MG63 (cell line): ENCODE measurements at regions not wholly inside any gene's neighbourhood (a gene's known extent, or its start where the extent isn't known, plus 50 kb on each side); places are given as distances from the start of the nearest gene placed in this dataset.
"Not testable (repeated sequence)": the region's sequence is repeated elsewhere in the genome, so short reads cannot be mapped to it uniquely, and the experiment has no call there.

Source experiments
- DNase-seq: peaks from one replicate; pipeline ENCODE4 v3.0.0-alpha.2; 2020
- H3K27me3 ChIP-seq: fragments of 250-450 bp; sonication (Bioruptor Pico); 2 replicates; pipeline ENCODE4 v1.5.1; 2020; ENCODE audit warnings: mild to moderate bottlenecking, moderate library complexity
- H3K36me3 ChIP-seq: fragments of 250-450 bp; sonication (Bioruptor Pico); 2 replicates; pipeline ENCODE4 v1.5.1; 2020; ENCODE audit warnings: mild to moderate bottlenecking, moderate library complexity
- H3K4me3 ChIP-seq: fragments of 250-450 bp; sonication (Bioruptor Pico); 2 replicates; pipeline ENCODE4 v1.5.1; 2020; ENCODE audit warnings: mild to moderate bottlenecking, moderate library complexity
- H3K9me3 ChIP-seq: fragments of 250-450 bp; sonication (Bioruptor Pico); 2 replicates; pipeline ENCODE4 v1.5.1; 2020; ENCODE audit warnings: mild to moderate bottlenecking, moderate library complexity

DNA sequence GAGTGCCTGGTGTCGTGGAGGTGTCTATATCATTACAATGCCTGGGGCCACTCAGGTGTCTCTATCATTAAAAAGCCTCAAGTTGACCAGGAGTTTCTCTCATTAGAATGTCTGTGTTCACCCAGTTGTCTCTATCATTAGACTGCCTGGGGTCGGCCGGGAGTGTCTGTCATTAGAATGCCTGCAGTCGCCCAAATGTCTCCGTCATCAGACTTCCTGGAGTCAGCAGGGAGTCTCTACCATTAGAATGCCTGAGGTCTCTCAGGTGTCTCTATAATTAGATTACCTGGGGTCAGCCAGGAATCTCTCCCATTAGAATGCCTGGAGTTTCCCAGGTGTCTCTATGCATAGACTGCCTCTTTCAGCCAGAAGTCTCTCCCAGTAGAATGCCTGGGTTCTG, 1477.6 kb downstream of the UQCRFS1 start:
- H3K36me3 ChIP-seq: peaks cover 5% of the 10 kb centered on the region; the same call in 1 of the 2 replicates
- H3K4me3 ChIP-seq: no peak overlapping the region
- peaks cover 6% of the 10 kb centered on the region for H3K9me3 ChIP-seq
- DNase-seq: no peak
- H3K27me3 ChIP-seq: no peaks in the 10 kb centered on the region

DNA sequence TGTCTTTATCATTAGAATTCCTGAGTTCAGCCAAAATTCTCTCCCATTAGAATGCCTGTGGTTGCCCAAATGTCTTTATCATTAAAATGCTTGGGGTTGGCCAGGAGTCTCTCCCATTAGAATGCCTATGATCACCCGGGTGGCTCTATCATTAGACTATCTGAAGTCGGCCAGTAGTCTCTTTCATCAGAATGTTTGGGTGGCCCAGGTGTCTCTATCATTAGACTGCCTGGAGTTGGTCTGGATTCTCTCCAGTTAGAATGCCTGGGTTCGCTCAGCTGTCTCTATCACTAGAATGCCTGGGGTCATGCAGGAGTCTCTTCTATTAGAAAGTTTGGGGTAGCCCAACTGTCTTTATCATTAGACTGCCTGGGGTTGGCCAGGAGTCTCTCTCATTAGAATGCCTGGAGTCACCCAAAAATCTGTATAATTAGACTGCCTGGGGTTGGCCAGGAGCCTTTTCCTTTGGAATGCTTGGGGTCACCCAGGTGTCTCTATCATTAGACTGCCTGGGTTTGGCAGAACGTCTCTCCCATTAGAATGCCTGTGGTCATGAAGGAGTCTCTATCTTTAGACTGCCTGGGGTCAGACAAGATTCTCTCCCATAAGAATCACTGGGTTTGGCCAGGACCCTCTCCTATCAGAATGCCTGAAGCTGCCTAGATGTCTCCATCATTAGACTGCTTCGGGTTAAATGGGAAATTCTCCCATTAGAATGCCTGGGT, 1478.3 kb downstream of the UQCRFS1 start:
- H3K4me3 ChIP-seq: no peak overlapping the region
- DNase-seq: no peak
- H3K36me3 ChIP-seq: peaks cover 5% of the 10 kb centered on the region; the same call in 1 of the 2 replicates
- no peaks in the 10 kb centered on the region for H3K27me3 ChIP-seq
- peaks cover 6% of the 10 kb centered on the region for H3K9me3 ChIP-seq

- no peak for DNase-seq
- no peak overlapping the region for H3K4me3 ChIP-seq
- H3K36me3 ChIP-seq: peaks cover 5% of the 10 kb centered on the region; the same call in 1 of the 2 replicates
- H3K9me3 ChIP-seq: peaks cover 6% of the 10 kb centered on the region
- H3K27me3 ChIP-seq: no peaks in the 10 kb centered on the region
These were observed 1479.2 kb downstream of the UQCRFS1 start for GRCh38 chr19:27733551-27734266.

GRCh38 chr19:27729332-27729731, 1483.6 kb downstream of the UQCRFS1 start:
- no peak for DNase-seq
- H3K4me3 ChIP-seq: no peak overlapping the region
- H3K9me3 ChIP-seq: peaks cover 16% of the 10 kb centered on the region
- H3K36me3 ChIP-seq: peaks cover 11% of the 10 kb centered on the region; the same call in 1 of the 2 replicates
- H3K27me3 ChIP-seq: no peaks in the 10 kb centered on the region

- peaks cover 11% of the 10 kb centered on the region for H3K9me3 ChIP-seq
- no peak for DNase-seq
- peaks cover 3% of the 10 kb centered on the region; the same call in 1 of the 2 replicates for H3K36me3 ChIP-seq
- no peak overlapping the region for H3K4me3 ChIP-seq
- no peaks in the 10 kb centered on the region for H3K27me3 ChIP-seq
These were observed 1490.3 kb downstream of the UQCRFS1 start for GRCh38 chr19:27722625-27723024.

DNA sequence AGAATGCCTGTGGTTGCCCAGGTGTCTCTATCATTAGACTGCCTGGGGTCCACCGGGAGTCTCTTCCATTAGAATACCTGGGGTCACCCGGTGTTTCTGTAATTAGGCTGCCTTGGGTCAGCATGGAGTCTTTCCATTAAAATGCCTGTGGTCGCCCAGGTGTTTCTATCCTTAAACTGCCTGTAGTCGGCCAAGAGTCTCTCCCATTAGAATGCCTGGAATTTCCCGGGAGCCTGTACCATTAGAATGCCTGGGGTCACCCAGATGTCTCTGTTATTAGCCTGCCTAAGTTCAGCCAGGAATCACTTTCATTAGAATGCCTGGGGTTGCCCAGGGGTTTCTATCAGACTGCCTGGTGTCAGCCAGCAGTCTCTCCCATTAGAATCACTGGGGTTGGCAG, 1492.8 kb downstream of the UQCRFS1 start:
- DNase-seq: no peak
- H3K4me3 ChIP-seq: no peak overlapping the region
- H3K9me3 ChIP-seq: peaks cover 8% of the 10 kb centered on the region
- no peaks in the 10 kb centered on the region for H3K36me3 ChIP-seq
- no peaks in the 10 kb centered on the region for H3K27me3 ChIP-seq

- no peaks in the 10 kb centered on the region for H3K27me3 ChIP-seq
- no peak overlapping the region for H3K4me3 ChIP-seq
- H3K9me3 ChIP-seq: peaks cover 4% of the 10 kb centered on the region; the same call in 1 of the 2 replicates
- no peaks in the 10 kb centered on the region for H3K36me3 ChIP-seq
- DNase-seq: no peak
These were observed 1493.9 kb downstream of the UQCRFS1 start for GRCh38 chr19:27719034-27719433.

- Histone ChIP-seq H3K9me3 (peaks cover 4% of the 10 kb centered on the region; the same call in 1 of the 2 replicates), H3K4me3 (no peak overlapping the region), H3K27me3 (no peaks in the 10 kb centered on the region), H3K36me3 (no peaks in the 10 kb centered on the region)
- no peak for DNase-seq
These were observed 1494.7 kb downstream of the UQCRFS1 start for GRCh38 chr19:27718234-27718633.

DNA sequence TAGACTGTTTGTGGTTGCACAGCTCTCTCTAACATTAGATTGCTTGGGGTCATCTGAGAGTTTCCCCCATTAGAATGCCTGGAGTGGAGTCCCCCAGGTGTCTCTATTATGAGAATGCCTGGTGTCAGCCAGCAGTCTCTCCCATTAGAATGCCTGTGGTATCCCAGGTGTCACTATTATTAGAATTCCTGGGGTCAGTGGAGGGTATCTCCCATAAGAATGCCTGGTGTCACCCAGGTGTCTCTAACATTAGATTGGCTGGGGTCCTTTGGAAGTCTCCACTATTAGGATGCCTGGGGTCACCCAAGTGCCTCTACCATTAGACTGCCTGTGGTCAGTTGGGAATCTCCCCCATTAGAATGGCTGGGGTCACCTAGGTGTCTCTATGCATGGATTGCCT, 1495.1 kb downstream of the UQCRFS1 start:
- no peaks in the 10 kb centered on the region for H3K36me3 ChIP-seq
- no peak overlapping the region for H3K4me3 ChIP-seq
- DNase-seq: no peak
- H3K27me3 ChIP-seq: no peaks in the 10 kb centered on the region
- peaks cover 4% of the 10 kb centered on the region; the same call in 1 of the 2 replicates for H3K9me3 ChIP-seq

- H3K36me3 ChIP-seq: no peaks in the 10 kb centered on the region
- DNase-seq: no peak
- H3K27me3 ChIP-seq: no peaks in the 10 kb centered on the region
- H3K9me3 ChIP-seq: no peaks in the 10 kb centered on the region; the same call in 1 of the 2 replicates
- H3K4me3 ChIP-seq: no peak overlapping the region
These were observed 1496.0 kb downstream of the UQCRFS1 start for GRCh38 chr19:27716922-27717321.

GRCh38 chr19:27714857-27715256, 1498.1 kb downstream of the UQCRFS1 start:
- no peak overlapping the region for H3K4me3 ChIP-seq
- H3K9me3 ChIP-seq: no peaks in the 10 kb centered on the region; the same call in 1 of the 2 replicates
- no peaks in the 10 kb centered on the region for H3K27me3 ChIP-seq
- H3K36me3 ChIP-seq: no peaks in the 10 kb centered on the region
- DNase-seq: no peak

DNA sequence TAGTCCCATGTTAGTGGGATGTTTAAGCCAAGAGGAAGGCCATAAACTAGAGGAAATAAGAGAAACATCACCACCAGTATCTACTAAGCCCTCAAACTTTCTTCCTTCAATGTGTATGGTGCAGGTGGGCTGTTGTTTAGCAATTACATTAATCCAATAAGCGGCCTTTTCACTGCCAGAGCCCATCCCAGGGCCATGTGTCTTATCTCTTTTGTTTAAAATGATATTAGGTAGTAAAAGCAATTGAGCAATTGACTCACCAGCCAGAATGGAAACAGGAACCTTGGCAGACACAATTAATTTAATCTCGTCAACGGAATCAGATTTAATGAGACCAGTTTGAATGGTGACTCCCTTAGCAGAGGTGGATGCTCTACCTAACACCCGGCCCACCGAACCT, 1503.5 kb downstream of the UQCRFS1 start:
- Histone ChIP-seq H3K9me3 (no peaks in the 10 kb centered on the region; the same call in 1 of the 2 replicates), H3K4me3 (no peak overlapping the region), H3K36me3 (no peaks in the 10 kb centered on the region), H3K27me3 (no peaks in the 10 kb centered on the region)
- no peak for DNase-seq

DNA sequence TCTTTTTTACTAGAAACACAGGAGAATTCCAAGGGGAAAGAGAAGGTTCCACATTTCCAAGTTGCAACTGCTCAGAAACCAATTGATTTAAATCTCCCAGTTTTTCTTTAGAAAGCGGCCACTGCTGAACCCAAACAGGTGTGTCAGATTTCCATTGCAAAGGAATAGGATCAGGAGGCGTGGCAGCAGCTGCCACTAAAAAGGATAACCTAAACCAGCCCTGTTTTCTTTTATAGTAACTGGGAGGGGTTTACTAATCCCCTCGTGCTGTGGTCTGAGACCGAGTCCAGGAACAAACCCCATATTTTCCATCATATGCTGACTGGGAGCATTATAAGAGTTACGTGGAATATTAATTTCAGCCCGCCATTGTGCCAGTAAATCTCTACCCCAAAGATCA, 1504.0 kb downstream of the UQCRFS1 start:
- H3K9me3 ChIP-seq, H3K27me3 ChIP-seq, H3K36me3 ChIP-seq, H3K4me3 ChIP-seq, DNase-seq: not testable (repeated sequence)

DNA sequence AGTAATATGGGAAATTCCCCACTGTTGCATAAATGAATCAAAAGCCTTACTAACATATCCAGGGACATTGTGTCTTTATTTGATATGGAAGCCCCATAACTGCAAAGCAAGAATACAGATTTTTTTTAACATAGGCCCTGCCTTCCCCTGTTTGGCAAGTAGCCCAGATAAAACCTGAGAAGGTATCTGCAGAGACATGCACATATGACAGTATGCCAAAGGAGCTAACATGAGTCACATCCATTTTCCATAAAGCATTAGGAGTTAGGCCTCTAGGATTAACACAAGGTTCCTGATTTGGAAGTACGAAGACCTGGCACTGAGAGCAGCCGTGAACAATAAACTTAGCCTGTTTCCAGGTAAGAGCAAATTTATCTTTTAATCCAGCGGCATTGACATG, 1505.9 kb downstream of the UQCRFS1 start:
- not testable (repeated sequence) for DNase-seq, H3K4me3 ChIP-seq, H3K9me3 ChIP-seq, H3K36me3 ChIP-seq, H3K27me3 ChIP-seq

DNA sequence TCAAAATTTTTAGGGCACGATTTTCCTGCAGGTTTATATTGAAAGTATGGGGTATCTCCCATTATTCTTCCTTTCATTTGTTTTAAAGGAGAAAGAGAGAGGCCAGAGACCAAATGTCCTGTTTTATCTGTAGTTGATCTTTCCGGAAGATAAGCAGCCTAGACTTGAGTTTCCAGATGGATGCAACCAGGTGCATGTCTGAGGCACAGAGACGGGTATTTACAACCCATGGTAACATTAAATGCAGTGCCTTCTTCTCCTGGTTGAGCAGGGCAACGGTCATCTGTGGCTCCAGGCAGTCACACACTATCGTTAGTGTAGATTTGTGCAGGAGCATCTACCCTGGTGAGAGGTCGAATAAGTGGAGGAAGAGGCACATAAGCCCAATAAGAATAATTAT, 1507.1 kb downstream of the UQCRFS1 start:
- no peaks in the 10 kb centered on the region for H3K36me3 ChIP-seq
- H3K4me3 ChIP-seq: no peak overlapping the region
- DNase-seq: no peak

GRCh38 chr19:27694361-27695055, 1518.4 kb downstream of the UQCRFS1 start:
- H3K9me3 ChIP-seq: 0 out of 2 replicates have a peak, but pooled peaks cover 3% of the 10 kb centered on the region
- no peaks in the 10 kb centered on the region for H3K36me3 ChIP-seq
- H3K4me3 ChIP-seq: no peak overlapping the region
- no peak for DNase-seq
- no peaks in the 10 kb centered on the region for H3K27me3 ChIP-seq

More for the DNA sequence above, 1507.1 kb downstream of the UQCRFS1 start:
- Histone ChIP-seq H3K9me3 (no peaks in the 10 kb centered on the region; the same call in 1 of the 2 replicates), H3K27me3 (no peaks in the 10 kb centered on the region)

GRCh38 chr19:27691991-27692390, 1521.0 kb downstream of the UQCRFS1 start:
- no peak for DNase-seq

More at GRCh38 chr19:27691991-27692390, 1521.0 kb downstream of the UQCRFS1 start:
- Histone ChIP-seq H3K36me3 (no peaks in the 10 kb centered on the region), H3K4me3 (no peak overlapping the region), H3K27me3 (no peaks in the 10 kb centered on the region), H3K9me3 (no peaks in the 10 kb centered on the region; the same call in 1 of the 2 replicates)
